SK-N-SH treated with all-trans-retinoic acid at 6 μM for 48 hours (cell line): ENCODE measurements at regions not wholly inside any gene's neighbourhood (a gene's known extent, or its start where the extent isn't known, plus 50 kb on each side); places are given as distances from the start of the nearest gene placed in this dataset.

Experiments used
- CSRNP3 ChIP-seq: fragments of 250-450 bp; sonication (Bioruptor Pico); IDR thresholded peaks from 2 replicates; pipeline ENCODE4 v1.5.1; 2021; ENCODE audit warnings: mild to moderate bottlenecking, moderate library complexity
- GLIS3 ChIP-seq: fragments of 250-450 bp; sonication (Bioruptor Pico); IDR thresholded peaks from 2 replicates; pipeline ENCODE4 v1.5.0; 2020; ENCODE audit warnings: mild to moderate bottlenecking, moderate library complexity
- PATZ1 ChIP-seq: fragments of 250-450 bp; sonication (Bioruptor Pico); IDR thresholded peaks from 2 replicates; pipeline ENCODE4 v1.8.0; 2020; ENCODE audit warnings: mild to moderate bottlenecking, moderate library complexity, borderline replicate concordance
- TSHZ2 ChIP-seq: fragments of 250-450 bp; sonication (Bioruptor Pico); IDR thresholded peaks from 2 replicates; pipeline ENCODE4 v1.5.0; 2020; ENCODE audit warnings: mild to moderate bottlenecking, moderate library complexity
- ZFP3 ChIP-seq: fragments of 250-450 bp; sonication (Bioruptor Pico); IDR thresholded peaks from 2 replicates; pipeline ENCODE4 v1.5.0; 2020; ENCODE audit warnings: mild to moderate bottlenecking, moderate library complexity
- ZNF565 ChIP-seq: fragments of 450-650 bp; formaldehyde crosslinking; conservative IDR thresholded peaks from 2 replicates; pipeline ENCODE4 v1.5.0; 2020; ENCODE audit warnings: low read depth, mild to moderate bottlenecking, moderate library complexity
- ZNF8 ChIP-seq: fragments of 450-650 bp; formaldehyde crosslinking; IDR thresholded peaks from 2 replicates; pipeline ENCODE4 v1.5.0; 2020; ENCODE audit warnings: mild to moderate bottlenecking, moderate library complexity

- no peak for TF ChIP-seq ZFP3 (CRISPR knock-in tag)
- TF ChIP-seq ZNF565 (CRISPR knock-in tag) = no peak
- TF ChIP-seq CSRNP3 = no peak
- TF ChIP-seq GLIS3 (CRISPR knock-in tag) = no peak
- TF ChIP-seq PATZ1 = no peak
- TF ChIP-seq ZNF8 (CRISPR knock-in tag) = no peak
- TF ChIP-seq TSHZ2 (CRISPR knock-in tag) = no peak
Observed at GRCh38 chr16:72228014-72228413, 56.1 kb upstream of the PMFBP1 start.
